ENCODE measurements at regions not wholly inside any gene's neighbourhood (a gene's known extent, or its start where the extent isn't known, plus 50 kb on each side); places are given as distances from the start of the nearest gene placed in this dataset.

DNA sequence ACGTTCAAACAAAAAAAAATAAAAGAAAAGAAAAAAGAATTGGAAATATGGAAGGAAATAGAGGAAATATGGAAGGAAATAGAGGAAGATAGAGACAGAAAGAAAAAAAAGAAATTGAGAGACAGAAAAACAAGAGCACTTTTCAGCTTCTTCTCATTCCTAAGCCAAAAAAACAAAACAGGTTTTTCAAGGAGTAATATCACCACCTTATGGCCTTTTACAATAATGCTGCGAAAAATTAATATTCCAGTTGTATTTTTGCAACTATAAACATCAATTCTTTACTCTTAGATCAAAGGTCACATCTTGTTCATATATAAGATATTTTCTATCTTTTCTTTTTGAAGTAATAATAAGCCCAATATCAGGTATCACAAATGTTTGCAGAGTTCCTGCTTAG, 328.3 kb downstream of the FAT3 start:
- no peak for TF ChIP-seq POLR2A (IDR thresholded peaks at IDR 0.05)
- TF ChIP-seq, protein P1, sequence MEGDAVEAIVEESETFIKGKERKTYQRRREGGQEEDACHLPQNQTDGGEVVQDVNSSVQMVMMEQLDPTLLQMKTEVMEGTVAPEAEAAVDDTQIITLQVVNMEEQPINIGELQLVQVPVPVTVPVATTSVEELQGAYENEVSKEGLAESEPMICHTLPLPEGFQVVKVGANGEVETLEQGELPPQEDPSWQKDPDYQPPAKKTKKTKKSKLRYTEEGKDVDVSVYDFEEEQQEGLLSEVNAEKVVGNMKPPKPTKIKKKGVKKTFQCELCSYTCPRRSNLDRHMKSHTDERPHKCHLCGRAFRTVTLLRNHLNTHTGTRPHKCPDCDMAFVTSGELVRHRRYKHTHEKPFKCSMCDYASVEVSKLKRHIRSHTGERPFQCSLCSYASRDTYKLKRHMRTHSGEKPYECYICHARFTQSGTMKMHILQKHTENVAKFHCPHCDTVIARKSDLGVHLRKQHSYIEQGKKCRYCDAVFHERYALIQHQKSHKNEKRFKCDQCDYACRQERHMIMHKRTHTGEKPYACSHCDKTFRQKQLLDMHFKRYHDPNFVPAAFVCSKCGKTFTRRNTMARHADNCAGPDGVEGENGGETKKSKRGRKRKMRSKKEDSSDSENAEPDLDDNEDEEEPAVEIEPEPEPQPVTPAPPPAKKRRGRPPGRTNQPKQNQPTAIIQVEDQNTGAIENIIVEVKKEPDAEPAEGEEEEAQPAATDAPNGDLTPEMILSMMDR (IDR thresholded peaks at IDR 0.05): peak in 1 of 5 experiments; percentile 36
- TF ChIP-seq EP300 (IDR thresholded peaks at IDR 0.05): no peak
